NCI-H1694 treated with DMSO at 0.1 percent for 48 hours (cell line): ENCODE measurements at regions not wholly inside any gene's neighbourhood (a gene's known extent, or its start where the extent isn't known, plus 50 kb on each side); places are given as distances from the start of the nearest gene placed in this dataset.
"Not testable (repeated sequence)": the region's sequence is repeated elsewhere in the genome, so short reads cannot be mapped to it uniquely, and the experiment has no call there.

ENCODE experiments used
- DNase-seq: peaks from one replicate; lab custom pipeline; 2025; lab: John Stamatoyannopoulos, UW

- no peak for DNase-seq
These were observed 727.4 kb upstream of the CA10 start for GRCh38 chr17:52885882-52886281.

DNA sequence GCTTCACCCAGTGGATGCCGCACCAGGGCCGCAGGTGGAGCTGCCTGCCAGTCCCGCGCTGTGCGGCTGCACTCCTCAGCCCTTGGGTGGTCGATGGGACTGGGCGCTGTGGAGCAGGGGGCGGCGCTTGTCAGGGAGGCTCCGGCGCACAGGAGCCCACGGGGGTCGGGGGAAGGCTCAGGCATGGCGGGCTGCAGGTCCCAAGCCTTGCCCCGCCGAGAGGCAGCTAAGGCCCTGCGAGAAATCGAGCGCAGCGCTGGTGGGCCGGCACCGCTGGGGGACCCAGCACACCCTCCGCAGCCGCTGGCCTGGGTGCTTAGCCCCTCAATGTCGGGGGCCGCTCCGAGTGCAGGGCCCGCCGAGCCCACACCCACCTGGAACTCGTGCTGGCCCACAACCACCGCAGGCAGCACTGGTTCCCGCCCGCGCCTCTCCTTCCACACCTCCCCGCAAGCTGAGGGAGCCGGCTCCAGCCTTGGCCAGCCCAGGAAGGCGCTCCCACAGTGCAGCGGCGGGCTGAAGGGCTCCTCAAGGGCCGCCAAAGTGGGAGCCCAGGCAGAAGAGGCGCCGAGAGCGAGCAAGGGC is 725.5 kb upstream of the CA10 start:
- not testable (repeated sequence) for DNase-seq

- DNase-seq, result not testable (repeated sequence)
These were observed 688.3 kb upstream of the CA10 start for GRCh38 chr17:52846767-52847166.

- DNase-seq, result no peak
These were observed 683.5 kb upstream of the CA10 start for GRCh38 chr17:52841971-52842370.

DNA sequence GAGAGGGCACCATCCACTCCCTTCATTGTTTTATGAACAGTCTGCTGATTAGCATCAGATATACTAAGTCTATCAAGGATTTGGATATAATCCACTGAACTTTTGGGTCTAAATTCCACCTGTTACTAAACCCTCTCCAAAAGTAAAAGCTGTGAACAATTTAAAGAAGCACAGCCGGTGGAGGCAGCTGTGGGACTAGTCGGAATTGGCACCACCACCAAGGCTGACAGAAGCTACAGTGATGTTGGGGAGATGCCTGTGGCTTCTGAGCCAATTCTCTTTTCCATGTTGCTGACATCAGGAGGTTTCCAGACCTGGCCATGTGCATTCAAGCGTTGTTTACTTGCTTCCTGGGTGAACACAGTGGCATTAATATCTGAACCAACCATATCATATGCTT is 679.0 kb upstream of the CA10 start:
- DNase-seq, result no peak

DNA sequence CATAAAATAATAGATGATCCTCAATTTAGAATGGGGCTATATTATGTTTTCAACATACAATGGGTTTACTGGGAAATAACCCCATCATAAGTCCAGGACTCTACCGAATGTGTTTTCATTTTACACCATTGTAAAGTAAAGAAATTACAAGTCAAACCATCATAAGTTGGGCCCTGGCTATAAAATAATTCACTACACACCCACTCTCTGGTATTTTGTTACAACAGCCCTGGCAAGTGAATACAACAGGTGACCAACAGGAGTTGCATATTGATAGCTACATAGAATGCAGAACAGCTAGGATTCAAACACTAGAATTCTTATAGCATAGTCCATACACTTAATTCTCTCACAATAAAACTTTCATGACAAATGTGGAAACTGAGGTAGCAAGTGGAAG is 673.0 kb upstream of the CA10 start:
- no peak for DNase-seq

DNA sequence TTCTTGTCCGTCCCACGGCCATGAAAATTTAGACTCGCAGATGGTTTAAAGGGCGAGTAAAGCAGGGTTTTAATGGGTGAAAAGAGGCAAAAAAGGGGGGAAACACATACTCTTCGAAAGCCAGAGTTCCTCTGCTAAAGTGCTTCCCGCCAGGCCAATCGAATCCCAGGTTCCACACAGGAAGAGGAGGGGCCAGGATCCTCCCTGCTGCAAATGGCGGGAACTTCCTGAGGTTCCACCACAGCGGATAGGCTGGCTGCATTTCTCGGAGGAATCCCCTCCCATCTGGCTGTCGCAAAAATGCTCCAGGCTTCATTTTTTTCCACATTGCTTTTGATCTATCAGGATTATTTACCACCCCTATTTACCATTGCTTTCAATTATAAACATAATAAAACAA is 670.1 kb upstream of the CA10 start:
- no peak for DNase-seq

- DNase-seq, result no peak
These were observed 669.0 kb upstream of the CA10 start for GRCh38 chr17:52827526-52827925.

DNA sequence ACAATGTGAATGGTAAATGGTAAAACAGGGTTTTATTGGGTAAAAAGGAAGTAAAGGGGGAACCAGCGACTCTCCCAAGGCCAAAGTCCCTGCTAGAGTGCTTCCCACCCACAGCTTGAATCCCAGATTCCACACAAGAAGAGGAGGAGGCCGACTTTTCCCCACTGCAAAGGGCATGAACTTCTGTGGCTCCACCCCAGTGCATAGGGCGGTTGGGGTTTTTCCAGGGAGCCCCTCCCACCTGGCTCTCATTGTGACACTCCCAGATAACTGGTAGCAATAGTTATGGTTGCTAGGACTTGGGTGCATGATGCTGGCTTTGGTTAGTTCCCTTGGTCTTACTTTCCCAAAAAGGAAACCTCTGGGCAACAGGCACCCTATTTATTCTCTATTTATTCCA is 666.0 kb upstream of the CA10 start:
- no peak for DNase-seq

DNA sequence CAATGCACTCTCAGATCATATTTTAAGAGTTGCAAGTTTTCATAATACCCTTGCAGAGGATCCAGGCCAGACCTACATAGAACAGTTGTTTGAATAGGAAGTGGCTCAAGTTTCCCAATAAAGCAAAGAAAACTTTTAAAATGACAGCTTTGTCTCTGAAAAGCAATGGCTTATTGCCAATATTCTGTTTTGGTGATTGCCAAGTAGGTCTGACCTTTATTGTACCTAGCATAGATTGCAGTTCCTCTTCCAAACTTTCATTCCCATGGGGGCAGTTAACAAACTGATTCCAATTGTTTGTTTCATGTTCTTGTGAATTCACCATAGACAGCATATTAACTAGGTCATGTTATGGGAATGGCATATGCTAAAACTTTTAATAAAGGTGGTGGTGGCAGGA is 664.6 kb upstream of the CA10 start:
- no peak for DNase-seq

- DNase-seq, result no peak
These were observed 631.9 kb upstream of the CA10 start for GRCh38 chr17:52790359-52790955.

- no peak for DNase-seq
These were observed 631.3 kb upstream of the CA10 start for GRCh38 chr17:52789829-52790228.

- no peak for DNase-seq
These were observed 617.7 kb upstream of the CA10 start for GRCh38 chr17:52776234-52776633.

DNA sequence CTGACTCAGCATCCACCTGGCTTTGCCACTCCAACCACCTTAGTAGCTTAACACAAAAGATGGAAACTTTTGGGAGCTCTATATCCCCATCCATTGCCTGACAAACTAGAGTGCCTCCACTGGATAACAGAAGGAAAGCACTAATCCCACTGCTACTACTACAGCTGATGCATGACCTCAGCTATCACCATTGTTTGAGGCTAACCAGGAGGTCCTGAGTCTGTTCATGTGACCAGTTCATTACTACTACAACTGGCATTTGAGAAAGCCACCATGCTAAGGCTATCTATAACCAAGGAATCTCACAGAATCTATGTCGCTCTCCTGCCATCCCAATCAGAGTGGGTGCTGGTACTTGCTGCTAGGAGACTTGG is 604.3 kb upstream of the CA10 start:
- DNase-seq, result no peak

GRCh38 chr17:52762147-52762793 is 603.8 kb upstream of the CA10 start:
- DNase-seq, result no peak

DNA sequence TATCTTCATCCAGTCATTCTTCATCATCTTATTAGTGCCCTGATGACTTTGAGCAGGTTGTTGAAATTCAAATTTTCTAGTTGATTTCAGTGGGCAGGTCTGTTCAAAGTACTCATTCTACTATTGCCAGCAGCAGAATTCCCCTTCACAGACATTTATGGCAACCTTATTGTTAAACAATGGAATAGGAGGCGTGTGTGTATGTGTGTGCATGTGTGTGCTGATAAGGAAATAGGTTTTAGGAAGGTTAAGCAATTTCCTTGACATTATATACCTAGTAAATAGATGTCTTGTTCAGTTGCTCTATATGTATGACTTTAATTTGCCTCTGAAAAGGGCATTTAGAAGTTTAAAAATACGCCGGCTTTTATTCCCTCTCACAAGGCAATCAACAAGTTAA is 601.4 kb upstream of the CA10 start:
- DNase-seq, result no peak

GRCh38 chr17:52758481-52758880 is 600.0 kb upstream of the CA10 start:
- DNase-seq, result no peak

DNA sequence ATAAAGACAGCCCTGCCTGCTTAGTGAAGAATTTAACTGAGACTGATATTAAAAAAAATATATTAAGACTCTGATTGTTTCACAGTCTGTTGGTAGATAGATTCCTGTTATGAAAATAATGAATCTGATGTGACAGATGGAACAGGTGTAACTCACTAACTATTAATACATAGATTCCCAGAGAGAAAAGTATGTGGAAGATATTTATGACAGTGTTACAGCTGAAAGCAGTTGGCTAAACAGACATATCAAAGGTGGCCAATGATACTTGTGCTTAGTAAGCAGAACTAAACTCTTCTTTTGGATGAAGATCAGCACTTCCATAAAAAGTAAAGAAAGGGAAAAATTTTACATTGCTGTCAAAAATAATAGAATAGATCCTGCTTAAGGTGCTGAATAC is 598.2 kb upstream of the CA10 start:
- DNase-seq, result no peak

DNA sequence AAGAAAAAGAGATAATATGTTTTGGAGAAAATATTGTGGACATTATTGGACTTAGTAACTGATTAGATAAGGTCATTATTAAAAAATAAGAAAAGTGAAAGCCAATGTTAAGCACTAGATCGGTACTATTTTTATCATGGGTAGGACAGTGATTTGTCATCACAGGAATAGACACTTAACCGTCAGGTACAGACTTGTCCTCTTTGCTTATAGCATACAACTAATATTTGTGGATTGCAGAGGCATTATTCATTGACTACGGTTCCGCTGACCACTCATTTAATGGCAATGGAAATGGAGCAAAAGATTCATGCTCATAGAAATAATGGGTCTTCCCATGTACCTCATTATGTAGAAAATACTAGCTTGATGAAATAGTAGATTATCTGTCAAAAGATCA is 596.3 kb upstream of the CA10 start:
- DNase-seq, result no peak

DNA sequence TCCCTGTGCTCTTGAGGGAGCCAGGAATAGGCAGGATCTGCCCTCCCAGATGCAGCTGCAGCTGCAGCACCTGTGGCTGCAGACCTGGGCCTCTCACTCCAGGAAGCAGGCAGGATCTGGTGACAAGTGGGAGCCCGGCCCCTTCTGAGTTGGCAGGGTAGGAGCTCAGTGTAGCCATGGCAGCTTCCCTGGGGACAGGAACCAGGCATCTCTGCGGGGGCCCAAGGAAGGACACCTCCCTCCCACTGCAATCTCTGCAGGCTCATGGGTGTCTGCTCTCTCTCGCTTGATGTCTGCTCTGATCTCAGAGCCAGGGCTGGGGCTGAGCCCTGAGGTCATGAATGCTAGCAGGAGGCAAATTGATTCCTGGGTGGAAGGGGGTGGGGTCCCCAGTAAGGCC is 592.5 kb upstream of the CA10 start:
- DNase-seq, result no peak

- DNase-seq, result no peak
These were observed 585.7 kb upstream of the CA10 start for GRCh38 chr17:52744179-52744578.

GRCh38 chr17:52740006-52740405 is 581.5 kb upstream of the CA10 start:
- DNase-seq, result no peak

DNA sequence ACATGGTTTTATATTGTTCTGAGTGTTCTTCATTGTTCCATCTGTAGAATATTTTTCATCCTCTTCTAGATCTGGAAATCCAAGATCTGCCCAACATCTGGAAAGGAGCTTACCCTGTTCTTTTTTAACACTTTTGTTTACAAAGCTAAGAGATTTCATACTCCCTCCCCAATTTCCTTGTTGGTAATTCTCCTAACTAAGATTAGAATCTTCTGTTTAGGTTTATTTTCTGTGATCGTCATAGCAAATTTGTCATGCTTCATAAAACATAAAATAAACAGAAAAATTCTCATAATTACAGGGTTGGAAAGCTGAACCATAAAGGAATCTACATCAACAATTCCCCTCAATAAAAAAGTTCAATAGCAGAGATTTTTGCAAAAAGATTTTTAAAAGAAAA is 580.3 kb upstream of the CA10 start:
- DNase-seq, result no peak

DNA sequence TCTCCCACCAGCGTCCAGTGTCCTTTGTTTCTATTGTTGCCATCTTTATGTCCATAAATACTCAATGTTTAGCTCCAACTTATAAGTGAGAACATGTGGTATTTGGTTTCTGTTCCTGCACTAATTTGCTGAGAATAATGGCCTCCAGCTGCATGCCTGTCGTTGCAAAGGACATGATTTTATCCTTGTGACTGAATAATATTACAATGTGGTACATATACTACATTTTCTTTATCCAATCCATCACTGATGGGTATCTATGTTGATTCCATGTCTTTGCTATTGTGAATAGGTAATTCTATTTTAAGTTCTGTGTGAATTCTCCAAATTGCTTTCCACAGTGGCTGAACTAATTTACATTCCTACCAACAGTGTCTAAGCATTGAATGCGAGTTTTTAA is 578.6 kb upstream of the CA10 start:
- no peak for DNase-seq
